ENCODE measurements at regions not wholly inside any gene's neighbourhood (a gene's known extent, or its start where the extent isn't known, plus 50 kb on each side); places are given as distances from the start of the nearest gene placed in this dataset.

GRCh38 chr1:232553050-232553754 lies 76.7 kb downstream of the SIPA1L2 start:
- no peak for TF ChIP-seq ZNF146 (CRISPR knock-in tag; IDR thresholded peaks at IDR 0.05; ENCODE audit: unreplicated experiment)
- TF ChIP-seq ZNF384 (IDR thresholded peaks at IDR 0.05; ENCODE audit: low read depth, low read length): no peak
- TF ChIP-seq ZBTB11 (CRISPR knock-in tag; IDR thresholded peaks at IDR 0.05): no peak
- no peak for TF ChIP-seq POLR2A (conservative IDR thresholded peaks at IDR 0.05)
- no peak for TF ChIP-seq RBM15 (IDR thresholded peaks at IDR 0.05; ENCODE audit: insufficient read depth, low read length)
- TF ChIP-seq CTCF (IDR thresholded peaks at IDR 0.05 in 2 of 3, conservative IDR thresholded peaks at IDR 0.05 in 1 of 3; ENCODE audit: insufficient read depth in 2 of 3, low read depth in 1 of 3, low read length in 3 of 3): no peak
- no peak for TF ChIP-seq HLTF (IDR thresholded peaks at IDR 0.05)
- TF ChIP-seq ATF7 (IDR thresholded peaks at IDR 0.05): no peak
- no peak for TF ChIP-seq SIN3A (IDR thresholded peaks at IDR 0.05; ENCODE audit: borderline replicate concordance in 2 of 2, control insufficient read depth in 1 of 2, low read depth in 2 of 2, low read length in 2 of 2)
- no peak for TF ChIP-seq ATF1 (CRISPR knock-in tag; IDR thresholded peaks at IDR 0.05)
- no peak for TF ChIP-seq ATF1 (tag; IDR thresholded peaks at IDR 0.05)

Data from K562 (cell line).